ENCODE measurements at regions not wholly inside any gene's neighbourhood (a gene's known extent, or its start where the extent isn't known, plus 50 kb on each side); places are given as distances from the start of the nearest gene placed in this dataset.
"Not testable (repeated sequence)": the region's sequence is repeated elsewhere in the genome, so short reads cannot be mapped to it uniquely, and the experiment has no call there.

GRCh38 chr4:188975271-188975670 lies 836.0 kb downstream of the TRIML1 start:
- DNase-seq = no peak

GRCh38 chr4:188976644-188977115 lies 837.4 kb downstream of the TRIML1 start:
- no peak for DNase-seq

- not testable (repeated sequence) for DNase-seq
These were observed 838.0 kb downstream of the TRIML1 start for GRCh38 chr4:188977232-188977631.

DNA sequence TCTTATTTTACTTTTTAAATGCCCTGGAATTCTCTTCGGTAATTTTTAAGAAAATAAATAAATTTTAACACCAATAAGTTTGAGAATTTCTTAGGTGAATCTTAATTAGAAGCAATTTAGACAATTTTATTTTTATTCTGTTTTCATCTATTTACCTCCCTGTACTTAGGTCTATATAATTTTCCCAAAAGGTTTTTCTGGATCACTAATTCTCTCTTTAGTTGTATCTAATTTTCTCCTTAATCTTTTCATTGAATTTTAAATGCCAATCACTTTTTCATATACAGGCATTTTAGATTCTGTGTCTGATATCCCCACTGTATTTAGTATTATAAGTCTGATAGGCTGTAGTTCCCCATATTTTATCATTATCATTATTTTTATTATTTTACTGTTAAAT lies 845.3 kb downstream of the TRIML1 start:
- DNase-seq = no peak

DNA sequence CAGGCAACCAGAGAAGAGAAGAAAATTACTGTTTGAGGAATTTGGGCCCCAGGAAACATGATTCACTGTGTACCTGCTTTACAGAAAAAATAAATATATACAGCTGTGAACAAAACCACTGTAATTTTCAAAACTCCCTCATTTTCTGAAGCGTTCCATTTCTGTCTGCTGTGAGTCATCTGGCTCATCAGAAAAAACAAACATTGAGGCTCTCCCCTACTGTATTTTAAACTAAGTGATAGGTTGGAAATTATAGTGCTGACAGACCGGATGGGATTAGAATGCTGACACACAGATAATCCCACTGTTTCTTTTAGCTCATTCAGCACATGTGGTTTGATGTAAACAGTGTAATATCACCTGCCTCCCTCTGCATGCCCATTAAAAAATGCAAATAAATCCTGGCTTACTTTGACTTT lies 847.0 kb downstream of the TRIML1 start:
- DNase-seq = no peak

DNA sequence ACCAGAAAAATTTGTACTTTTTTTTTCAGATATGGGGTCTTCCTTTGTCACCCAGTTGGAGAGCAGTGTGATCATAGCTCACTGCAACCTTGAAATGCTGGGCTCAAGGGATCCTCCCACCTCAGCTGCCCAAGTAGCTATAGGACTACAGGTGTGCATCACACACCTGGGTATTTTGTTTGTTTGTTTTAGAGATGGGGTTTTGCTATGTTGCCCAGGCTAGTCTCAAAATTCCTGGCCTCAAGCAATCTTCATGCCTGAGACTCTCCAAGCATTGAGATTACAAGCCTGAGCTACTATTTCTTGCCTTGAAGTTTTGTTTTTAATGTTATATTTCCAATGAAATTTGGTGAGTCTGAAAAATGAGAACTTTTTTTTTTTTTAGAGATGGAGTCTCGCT lies 847.8 kb downstream of the TRIML1 start:
- DNase-seq = no peak

- DNase-seq = no peak
These were observed 848.9 kb downstream of the TRIML1 start for GRCh38 chr4:188988131-188988530.

GRCh38 chr4:188989371-188989770 lies 850.1 kb downstream of the TRIML1 start:
- no peak for DNase-seq

DNA sequence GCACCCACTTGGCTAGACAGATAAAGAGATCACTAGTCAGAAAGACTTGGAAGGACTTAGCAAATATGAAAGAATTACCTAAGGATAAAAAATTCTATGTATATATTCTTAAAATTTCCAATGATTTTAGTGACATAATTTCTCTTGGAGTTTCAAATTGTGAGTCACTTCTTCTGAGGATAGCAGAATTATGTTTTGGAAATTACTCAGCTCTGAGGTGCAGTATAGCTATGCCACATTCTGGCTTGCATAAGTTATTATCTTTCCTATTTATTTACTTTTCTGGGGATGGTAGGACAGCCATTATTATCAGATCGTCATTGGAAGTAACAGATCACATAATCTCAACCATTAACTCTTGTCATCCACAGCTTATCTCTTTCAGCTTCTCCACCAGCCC lies 853.5 kb downstream of the TRIML1 start:
- no peak for DNase-seq

DNA sequence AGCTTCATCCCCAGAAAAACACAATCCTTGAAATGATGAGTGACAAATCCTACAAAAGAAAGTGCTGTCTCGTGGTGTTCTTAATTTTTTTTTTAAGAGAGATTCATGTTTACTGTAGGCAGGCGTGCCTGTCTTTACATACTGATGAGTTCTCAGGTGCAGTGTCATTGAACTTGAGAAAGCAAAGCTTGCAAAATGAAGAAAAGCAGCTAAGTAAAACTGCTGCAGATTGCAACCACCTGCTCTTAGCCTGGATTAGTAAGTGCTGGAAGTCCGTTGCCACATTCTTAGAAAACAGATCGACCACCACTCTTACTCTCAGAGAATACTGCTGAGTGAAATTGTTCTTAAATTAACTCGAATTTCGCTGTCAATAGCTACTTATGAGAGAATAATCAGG lies 854.6 kb downstream of the TRIML1 start:
- DNase-seq = no peak

GRCh38 chr4:189001283-189001970 lies 862.2 kb downstream of the TRIML1 start:
- DNase-seq = no peak

- DNase-seq = no peak
These were observed 862.8 kb downstream of the TRIML1 start for GRCh38 chr4:189001971-189002450.

- DNase-seq = no peak
These were observed 863.2 kb downstream of the TRIML1 start for GRCh38 chr4:189002475-189002874.

DNA sequence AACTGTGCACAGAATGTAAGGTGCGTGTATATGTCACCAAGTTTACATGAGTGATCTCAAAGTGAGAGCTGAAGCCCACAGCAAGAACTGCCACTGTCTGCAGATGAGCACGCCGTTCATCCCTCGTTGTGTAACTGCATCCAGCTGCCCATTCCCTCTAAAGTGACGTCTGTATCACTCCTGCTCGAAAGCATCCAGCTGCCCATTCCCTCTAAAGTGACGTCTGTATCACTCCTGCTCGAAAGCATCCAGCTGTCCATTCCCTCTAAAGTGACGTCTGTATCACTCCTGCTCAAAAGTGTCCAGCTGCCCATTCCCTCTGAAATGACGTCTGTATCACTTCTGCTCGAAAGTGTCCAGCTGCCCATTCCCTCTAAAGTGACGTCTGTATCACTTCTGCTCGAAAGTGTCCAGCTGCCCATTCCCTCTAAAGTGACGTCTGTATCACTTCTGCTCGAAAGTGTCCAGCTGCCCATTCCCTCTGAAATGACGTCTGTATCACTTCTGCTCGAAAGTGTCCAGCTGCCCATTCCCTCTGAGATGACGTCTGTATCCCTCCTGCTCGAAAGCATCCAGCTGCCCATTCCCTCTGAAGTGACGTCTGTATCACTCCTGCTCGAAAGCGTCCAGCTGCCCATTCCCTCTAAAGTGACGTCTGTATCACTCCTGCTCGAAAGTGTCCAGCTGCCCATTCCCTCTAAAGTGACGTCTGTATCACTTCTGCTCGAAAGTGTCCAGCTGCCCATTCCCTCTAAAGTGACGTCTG lies 871.4 kb downstream of the TRIML1 start:
- not testable (repeated sequence) for DNase-seq

DNA sequence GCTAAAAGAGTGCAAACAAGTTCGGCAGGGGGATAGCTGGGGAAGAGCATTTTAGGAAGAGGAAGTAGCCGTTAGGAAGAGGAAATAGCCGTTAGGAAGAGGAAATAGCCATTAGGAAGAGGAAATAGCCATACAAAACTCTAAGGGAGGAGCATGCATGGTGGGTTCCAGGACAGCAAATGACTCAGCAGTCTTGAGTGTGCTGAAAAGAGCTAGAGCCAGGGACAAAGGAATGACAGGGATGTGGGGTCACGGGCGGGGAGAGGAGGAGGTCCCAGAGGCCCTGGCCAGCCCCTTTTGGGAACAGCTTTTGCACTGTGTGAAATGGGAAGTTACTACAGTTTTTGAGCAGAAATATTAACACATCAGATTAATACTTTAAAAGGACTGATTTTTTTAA lies 882.6 kb downstream of the TRIML1 start:
- DNase-seq = no peak

- no peak for DNase-seq
These were observed 883.3 kb downstream of the TRIML1 start for GRCh38 chr4:189022440-189023035.

- DNase-seq = no peak
These were observed 890.8 kb downstream of the TRIML1 start for GRCh38 chr4:189029976-189030504.

DNA sequence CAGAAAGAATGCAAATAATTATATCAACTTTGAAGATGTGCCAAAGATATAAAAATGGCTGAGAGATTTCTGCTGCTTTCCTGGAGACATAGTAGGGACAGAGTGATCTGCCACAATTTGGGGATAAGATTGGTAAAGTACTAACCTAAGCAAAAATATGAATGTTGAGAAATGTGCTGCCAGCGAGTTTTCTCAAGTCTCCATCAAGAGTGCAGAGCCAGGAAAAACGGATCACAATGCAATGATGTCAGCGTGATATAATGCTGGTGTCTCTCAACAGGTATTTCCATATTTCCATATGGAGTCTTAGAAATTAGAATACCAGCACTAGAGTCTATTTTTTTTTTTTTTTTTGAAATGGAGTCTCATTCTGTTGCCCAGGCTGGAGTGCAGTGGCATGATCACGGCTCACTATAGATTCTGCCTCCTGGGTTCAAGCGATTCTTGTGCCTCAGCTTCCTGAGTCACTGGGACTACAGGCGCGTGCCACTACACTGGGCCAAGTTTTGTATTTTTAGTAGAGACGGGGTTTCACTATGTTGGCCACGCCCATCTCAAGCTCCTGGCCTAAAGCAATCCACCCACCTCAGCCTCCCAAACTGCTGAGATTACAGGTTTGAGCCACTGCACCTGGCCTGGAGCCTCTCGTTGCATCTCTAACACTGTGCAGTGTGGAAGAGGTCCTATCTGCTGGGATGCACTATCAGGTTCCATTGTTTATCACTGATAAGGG lies 893.5 kb downstream of the TRIML1 start:
- no peak for DNase-seq

DNA sequence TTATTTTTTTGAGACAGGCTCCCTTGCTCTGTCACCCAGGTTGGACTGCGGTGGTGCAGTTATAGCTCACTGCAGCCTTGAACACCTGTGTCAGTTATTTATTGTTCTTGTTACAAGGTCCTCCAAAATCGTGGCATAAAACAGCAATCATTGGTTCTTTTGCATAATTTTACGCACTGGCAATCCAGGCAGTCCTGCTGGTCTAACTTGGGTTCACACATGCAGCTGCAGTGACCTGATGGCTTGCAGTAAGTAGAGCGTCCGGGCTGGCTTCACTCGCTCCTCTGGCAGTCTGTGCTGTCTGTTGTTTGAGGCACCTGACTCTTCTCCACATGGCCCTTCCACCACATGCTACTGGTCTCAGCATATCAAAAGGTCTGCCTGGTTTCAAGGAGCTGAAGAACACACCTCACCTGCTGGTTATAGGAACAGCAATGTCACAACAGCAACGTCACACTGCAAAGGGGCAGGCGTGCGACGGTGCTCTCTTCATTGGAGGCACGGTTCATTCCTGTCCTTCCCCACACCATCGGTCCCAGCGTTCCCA lies 894.6 kb downstream of the TRIML1 start:
- DNase-seq = no peak

GRCh38 chr4:189035091-189035490 lies 895.9 kb downstream of the TRIML1 start:
- DNase-seq = no peak

DNA sequence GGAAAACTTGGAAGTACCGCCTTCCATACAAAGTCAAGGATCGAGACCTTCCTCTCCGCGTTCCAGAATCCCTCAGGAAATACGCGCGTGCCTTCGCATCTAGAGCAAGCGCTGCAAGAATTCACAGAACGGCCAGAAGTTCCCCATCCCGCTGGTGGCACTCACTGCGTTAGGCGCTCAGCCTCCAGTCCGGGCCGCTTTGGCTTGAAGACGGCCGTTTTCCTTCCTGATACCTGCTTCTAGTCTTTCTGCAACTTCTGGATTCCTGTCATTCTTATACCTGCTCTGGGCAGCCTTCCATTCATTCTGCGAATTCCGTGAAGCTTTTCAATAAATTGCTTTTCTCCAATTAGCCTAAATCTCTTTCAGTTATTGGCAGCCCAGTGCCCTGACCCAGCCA lies 896.4 kb downstream of the TRIML1 start:
- no peak for DNase-seq

DNA sequence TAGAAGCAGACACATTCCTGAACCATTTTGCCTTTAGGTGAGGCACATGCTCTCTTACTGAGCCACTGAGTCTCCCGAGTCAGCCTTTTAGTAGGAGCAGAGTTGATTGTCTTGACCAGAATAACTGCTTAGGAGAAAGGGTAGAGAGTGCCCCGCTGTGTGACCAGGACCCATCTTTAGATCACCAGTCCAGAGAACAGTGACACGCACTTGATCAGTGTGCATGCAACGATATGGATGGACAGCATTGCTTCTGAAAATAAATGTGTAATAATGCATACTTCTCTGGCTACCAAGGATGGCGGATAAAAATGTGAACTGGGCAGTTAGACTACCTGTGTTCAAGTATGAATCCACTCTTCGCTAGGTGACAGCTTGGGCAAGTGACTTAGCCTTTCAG lies 897.7 kb downstream of the TRIML1 start:
- DNase-seq = no peak

- DNase-seq = no peak
These were observed 894.0 kb upstream of the FRG1 start for GRCh38 chr4:189046642-189047041.
